Osteocyte (in vitro differentiated cells): ENCODE measurements at regions not wholly inside any gene's neighbourhood (a gene's known extent, or its start where the extent isn't known, plus 50 kb on each side); places are given as distances from the start of the nearest gene placed in this dataset.

Source experiments
- DNase-seq: peaks from one replicate; pipeline ENCODE4 v3.0.0; 2021; ENCODE audit warnings: mixed read lengths; ENCODE audit not compliant: unreplicated experiment; ENCODE audit errors: extremely low spot score
- H3K27ac Mint-ChIP-seq: one replicate; pipeline ENCODE4 v1.8.0; 2021; ENCODE audit warnings: mild to moderate bottlenecking, mixed read lengths; ENCODE audit not compliant: unreplicated experiment
- H3K27me3 Mint-ChIP-seq: one replicate; pipeline ENCODE4 v1.8.0; 2021; ENCODE audit warnings: mixed read lengths; ENCODE audit not compliant: unreplicated experiment
- H3K36me3 Mint-ChIP-seq: one replicate; pipeline ENCODE4 v1.8.0; 2021; ENCODE audit warnings: mixed read lengths; ENCODE audit not compliant: unreplicated experiment
- H3K4me1 Mint-ChIP-seq: one replicate; pipeline ENCODE4 v1.8.0; 2021; ENCODE audit warnings: mixed read lengths; ENCODE audit not compliant: unreplicated experiment
- H3K4me3 Mint-ChIP-seq: one replicate; pipeline ENCODE4 v1.8.0; 2021; ENCODE audit warnings: mild to moderate bottlenecking, moderate library complexity, mixed read lengths; ENCODE audit not compliant: unreplicated experiment
- H3K9me3 Mint-ChIP-seq: one replicate; pipeline ENCODE4 v1.8.0; 2021; ENCODE audit warnings: mixed read lengths; ENCODE audit not compliant: unreplicated experiment
- CTCF ChIP-seq: fragments of 200-600 bp; sonication (generic); IDR thresholded peaks from 2 replicates; pipeline ENCODE4 v1.5.0; 2021; ENCODE audit warnings: antibody characterized with exemption, mild to moderate bottlenecking, moderate library complexity

GRCh38 chr10:9097991-9098306, 1043.5 kb downstream of the GATA3 start:
- H3K27me3 Mint-ChIP-seq, result no peaks in the 10 kb centered on the region
- no peaks in the 10 kb centered on the region for H3K9me3 Mint-ChIP-seq
- TF ChIP-seq CTCF, result no peak
- H3K4me1 Mint-ChIP-seq, result no peaks in the 10 kb centered on the region
- DNase-seq, result no peak
- no peak overlapping the region for H3K4me3 Mint-ChIP-seq
- H3K27ac Mint-ChIP-seq, result no peak overlapping the region
- H3K36me3 Mint-ChIP-seq, result no peaks in the 10 kb centered on the region

GRCh38 chr10:9102026-9102425, 1047.5 kb downstream of the GATA3 start:
- no peaks in the 10 kb centered on the region for H3K4me1 Mint-ChIP-seq
- no peaks in the 10 kb centered on the region for H3K9me3 Mint-ChIP-seq
- H3K27me3 Mint-ChIP-seq, result peaks cover 4% of the 10 kb centered on the region
- no peak overlapping the region for H3K4me3 Mint-ChIP-seq
- no peak for TF ChIP-seq CTCF
- DNase-seq, result no peak
- no peaks in the 10 kb centered on the region for H3K36me3 Mint-ChIP-seq
- no peak overlapping the region for H3K27ac Mint-ChIP-seq

- H3K9me3 Mint-ChIP-seq, result no peaks in the 10 kb centered on the region
- no peak overlapping the region for H3K4me3 Mint-ChIP-seq
- no peak for TF ChIP-seq CTCF
- H3K27ac Mint-ChIP-seq, result no peak overlapping the region
- no peaks in the 10 kb centered on the region for H3K36me3 Mint-ChIP-seq
- no peak for DNase-seq
- H3K4me1 Mint-ChIP-seq, result no peaks in the 10 kb centered on the region
- H3K27me3 Mint-ChIP-seq, result peaks cover 4% of the 10 kb centered on the region
Measured at GRCh38 chr10:9103301-9103700, 1048.8 kb downstream of the GATA3 start.

GRCh38 chr10:9111976-9112375, 1057.5 kb downstream of the GATA3 start:
- TF ChIP-seq CTCF, result no peak
- Mint-ChIP-seq H3K27ac (no peak overlapping the region), H3K9me3 (no peaks in the 10 kb centered on the region), H3K36me3 (no peaks in the 10 kb centered on the region), H3K4me1 (no peaks in the 10 kb centered on the region), H3K4me3 (no peak overlapping the region), H3K27me3 (no peaks in the 10 kb centered on the region)
- no peak for DNase-seq

GRCh38 chr10:9126728-9127127, 1072.2 kb downstream of the GATA3 start:
- TF ChIP-seq CTCF, result no peak
- H3K27ac Mint-ChIP-seq, result no peak overlapping the region
- no peaks in the 10 kb centered on the region for H3K27me3 Mint-ChIP-seq
- DNase-seq, result no peak
- peaks cover 3% of the 10 kb centered on the region for H3K9me3 Mint-ChIP-seq
- no peaks in the 10 kb centered on the region for H3K4me1 Mint-ChIP-seq
- H3K4me3 Mint-ChIP-seq, result no peak overlapping the region
- H3K36me3 Mint-ChIP-seq, result no peaks in the 10 kb centered on the region
